GDM1 (cell line): ENCODE measurements at regions not wholly inside any gene's neighbourhood (a gene's known extent, or its start where the extent isn't known, plus 50 kb on each side); places are given as distances from the start of the nearest gene placed in this dataset.
A peak's percentile ranks its signal among the peaks of the same experiment; 100 is the strongest.
"Not testable (repeated sequence)": the region's sequence is repeated elsewhere in the genome, so short reads cannot be mapped to it uniquely, and the experiment has no call there.

Experiments used
- DNase-seq: peaks from one replicate; lab custom pipeline; 2025; lab: John Stamatoyannopoulos, UW

GRCh38 chr5:159502116-159502515 is 171.8 kb upstream of the IL12B start:
- DNase-seq = not testable (repeated sequence)

GRCh38 chr5:159503236-159503635 is 172.9 kb upstream of the IL12B start:
- no peak for DNase-seq

- no peak for DNase-seq
Measured at GRCh38 chr5:159504106-159504856, 174.0 kb upstream of the IL12B start.

GRCh38 chr5:159504857-159505304 is 174.6 kb upstream of the IL12B start:
- DNase-seq = no peak

- no peak for DNase-seq
Measured at GRCh38 chr5:159507055-159507454, 176.8 kb upstream of the IL12B start.

- no peak for DNase-seq
Measured at GRCh38 chr5:159507661-159508060, 177.4 kb upstream of the IL12B start.

- no peak for DNase-seq
Measured at GRCh38 chr5:159508344-159508743, 178.1 kb upstream of the IL12B start.

GRCh38 chr5:159509002-159509660 is 178.8 kb upstream of the IL12B start:
- no peak for DNase-seq

GRCh38 chr5:159510282-159510681 is 180.0 kb upstream of the IL12B start:
- DNase-seq = no peak

- DNase-seq = no peak
Measured at GRCh38 chr5:159511570-159511969, 181.3 kb upstream of the IL12B start.

GRCh38 chr5:159512064-159512463 is 181.8 kb upstream of the IL12B start:
- DNase-seq = no peak

GRCh38 chr5:159514229-159514810 is 184.0 kb upstream of the IL12B start:
- no peak for DNase-seq

GRCh38 chr5:159515197-159515596 is 184.9 kb upstream of the IL12B start:
- no peak for DNase-seq

GRCh38 chr5:159515909-159516415 is 185.7 kb upstream of the IL12B start:
- peak; percentile 26 for DNase-seq

GRCh38 chr5:159518371-159518770 is 188.1 kb upstream of the IL12B start:
- no peak for DNase-seq

GRCh38 chr5:159519365-159519764 is 189.1 kb upstream of the IL12B start:
- DNase-seq = no peak

- no peak for DNase-seq
Measured at GRCh38 chr5:159522841-159523240, 192.6 kb upstream of the IL12B start.

GRCh38 chr5:159524279-159524678 is 194.0 kb upstream of the IL12B start:
- DNase-seq = not testable (repeated sequence)

- DNase-seq = no peak
Measured at GRCh38 chr5:159525117-159525516, 194.8 kb upstream of the IL12B start.

- no peak for DNase-seq
Measured at GRCh38 chr5:159527546-159528254, 197.4 kb upstream of the IL12B start.

GRCh38 chr5:159531554-159532105 is 201.3 kb upstream of the IL12B start:
- no peak for DNase-seq

GRCh38 chr5:159533197-159533596 is 202.9 kb upstream of the IL12B start:
- DNase-seq = no peak
